Neural progenitor cell (in vitro differentiated cells): ENCODE measurements at regions not wholly inside any gene's neighbourhood (a gene's known extent, or its start where the extent isn't known, plus 50 kb on each side); places are given as distances from the start of the nearest gene placed in this dataset.

ENCODE experiments used
- DNase-seq: peaks from one replicate; pipeline ENCODE4 v3.0.0-alpha.2; 2016; ENCODE audit warnings: low spot score
- H2AFZ ChIP-seq: fragments of 200-600 bp; sonication (generic); replicated peaks from 2 replicates; pipeline ENCODE4 v1.6.1; 2016; ENCODE audit warnings: antibody characterized with exemption
- H3F3A ChIP-seq: fragments of 200-600 bp; sonication (generic); 2 replicates; pipeline ENCODE4 v1.6.1; 2016; ENCODE audit warnings: antibody characterized with exemption, low read depth
- H3K27ac ChIP-seq: fragments of 200-600 bp; sonication (generic); 2 replicates; pipeline ENCODE4 v1.5.1; 2016; ENCODE audit warnings: mild to moderate bottlenecking
- H3K27me3 ChIP-seq: fragments of 200-600 bp; sonication (generic); 2 replicates; pipeline ENCODE4 v1.6.1; 2016; ENCODE audit warnings: mild to moderate bottlenecking, moderate library complexity
- H3K36me3 ChIP-seq: fragments of 200-600 bp; sonication (generic); 2 replicates; pipeline ENCODE4 v1.5.1; 2016
- H3K4me1 ChIP-seq: fragments of 200-600 bp; sonication (generic); 2 replicates; pipeline ENCODE4 v1.6.1; 2016; ENCODE audit warnings: mixed run types
- H3K4me2 ChIP-seq: fragments of 200-600 bp; sonication (generic); 2 replicates; pipeline ENCODE4 v1.6.1; 2016
- H3K4me3 ChIP-seq: fragments of 200-600 bp; sonication (generic); 2 replicates; pipeline ENCODE4 v1.5.1; 2016
- H3K79me2 ChIP-seq: fragments of 200-600 bp; sonication (generic); 2 replicates; pipeline ENCODE4 v1.6.1; 2016; ENCODE audit warnings: low read depth
- H3K9ac ChIP-seq: fragments of 200-600 bp; sonication (generic); 2 replicates; pipeline ENCODE4 v1.6.1; 2016
- H3K9me3 ChIP-seq: fragments of 200-600 bp; sonication (generic); 2 replicates; pipeline ENCODE4 v1.5.1; 2016; ENCODE audit warnings: low read depth
- H4K20me1 ChIP-seq: fragments of 200-600 bp; sonication (generic); 2 replicates; pipeline ENCODE4 v1.6.1; 2016; ENCODE audit warnings: low read depth
- H3K27ac Mint-ChIP-seq: 3 replicates; pipeline ENCODE4 v1.8.0; 2021; ENCODE audit warnings: mixed read lengths
- H3K27me3 Mint-ChIP-seq: 2 replicates; pipeline ENCODE4 v1.8.0; 2022; ENCODE audit warnings: low read depth, mild to moderate bottlenecking, inconsistent platforms, moderate library complexity, mixed read lengths; ENCODE audit not compliant: insufficient read depth
- H3K36me3 Mint-ChIP-seq: 3 replicates; pipeline ENCODE4 v1.8.0; 2021; ENCODE audit warnings: mixed read lengths
- H3K4me1 Mint-ChIP-seq: 3 replicates; pipeline ENCODE4 v1.8.0; 2021; ENCODE audit warnings: mixed read lengths
- H3K4me3 Mint-ChIP-seq: 3 replicates; pipeline ENCODE4 v1.8.0; 2021; ENCODE audit warnings: mild to moderate bottlenecking, moderate library complexity, mixed read lengths
- H3K9me3 Mint-ChIP-seq: 3 replicates; pipeline ENCODE4 v1.8.0; 2020; ENCODE audit warnings: mixed read lengths
- CTCF ChIP-seq: fragments of 200-600 bp; sonication (generic); IDR thresholded peaks from 2 replicates; pipeline ENCODE4 v1.5.1; 2017; ENCODE audit warnings: antibody characterized with exemption, mild to moderate bottlenecking
- EZH2 ChIP-seq: fragments of 200-600 bp; sonication (generic); IDR thresholded peaks from 2 replicates; pipeline ENCODE4 v1.6.1; 2017; ENCODE audit warnings: antibody characterized with exemption, mild to moderate bottlenecking, moderate library complexity
- EZH2phosphoT487 ChIP-seq: fragments of 200-600 bp; sonication (generic); IDR thresholded peaks from 2 replicates; pipeline ENCODE4 v1.6.1; 2017; ENCODE audit warnings: antibody characterized with exemption

DNA sequence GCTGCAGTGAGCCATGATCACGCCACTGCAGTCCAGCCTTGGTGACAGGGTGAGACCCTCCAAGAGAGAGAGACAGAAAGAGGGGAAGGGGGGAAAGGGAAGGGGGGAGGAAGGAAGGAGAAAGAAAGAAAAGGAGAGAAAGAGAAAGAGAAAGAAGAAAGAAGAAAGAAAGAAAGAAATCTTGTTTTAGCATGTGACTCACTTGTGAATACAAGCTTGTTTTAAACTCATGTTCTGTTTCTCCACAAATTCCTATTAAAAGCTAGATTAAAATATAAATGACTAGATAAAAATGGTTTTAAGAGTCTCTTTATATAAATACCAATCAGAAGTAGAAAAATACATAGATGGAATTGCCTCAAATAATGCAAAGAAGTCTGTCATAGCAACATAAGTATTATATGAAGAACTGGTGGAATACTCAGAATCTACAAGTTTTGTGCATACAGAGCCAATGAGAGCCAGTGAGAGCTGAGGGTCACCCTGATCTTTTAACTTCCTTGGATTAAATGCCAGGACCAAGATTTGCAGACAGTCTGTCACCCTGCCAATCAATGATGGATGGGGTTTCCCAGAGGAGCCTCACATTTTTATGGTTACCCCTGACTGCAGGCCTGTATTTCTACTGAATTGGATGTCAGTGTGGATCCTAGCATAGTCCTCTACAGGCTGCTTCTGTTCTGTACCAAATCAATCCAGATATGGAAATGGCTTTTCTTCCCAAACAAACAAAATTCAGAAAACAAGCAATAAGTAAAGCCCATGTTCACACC is 50.8 kb upstream of the LY86 start:
- Mint-ChIP-seq H3K4me1 (no peaks in the 10 kb centered on the region), H3K27me3 (no peaks in the 10 kb centered on the region), H3K9me3 (peaks cover 5% of the 10 kb centered on the region), H3K36me3 (no peaks in the 10 kb centered on the region), H3K27ac (no peak overlapping the region), H3K4me3 (no peak overlapping the region)
- Histone ChIP-seq H3K4me1 (no peaks in the 10 kb centered on the region), H3K79me2 (no peaks in the 10 kb centered on the region), H3K9me3 (no peaks in the 10 kb centered on the region), H3K4me2 (no peak overlapping the region), H2AFZ (no peak overlapping the region), H3K9ac (no peak overlapping the region), H3K27me3 (peaks cover 6% of the 10 kb centered on the region), H3K27ac (no peak overlapping the region), H3K4me3 (no peak overlapping the region), H3F3A (no peaks in the 10 kb centered on the region), H3K36me3 (no peaks in the 10 kb centered on the region), H4K20me1 (no peaks in the 10 kb centered on the region)
- no peak for DNase-seq
- TF ChIP-seq EZH2phosphoT487 (no peak), CTCF (no peak), EZH2 (no peak)

- H3K9me3 Mint-ChIP-seq, result peaks cover 7% of the 10 kb centered on the region
- no peaks in the 10 kb centered on the region for H3K36me3 Mint-ChIP-seq
- H3K27me3 Mint-ChIP-seq, result no peaks in the 10 kb centered on the region
- Histone ChIP-seq H3K36me3 (no peaks in the 10 kb centered on the region), H3K79me2 (no peaks in the 10 kb centered on the region), H3K4me2 (no peak overlapping the region), H3K27ac (no peak overlapping the region), H3K9ac (no peak overlapping the region), H4K20me1 (no peaks in the 10 kb centered on the region), H3K4me1 (no peaks in the 10 kb centered on the region), H3F3A (no peaks in the 10 kb centered on the region), H3K27me3 (peaks cover 6% of the 10 kb centered on the region), H3K9me3 (no peaks in the 10 kb centered on the region), H3K4me3 (no peak overlapping the region), H2AFZ (no peak overlapping the region)
- no peak for TF ChIP-seq CTCF
- no peak for TF ChIP-seq EZH2
- TF ChIP-seq EZH2phosphoT487, result no peak
- no peak overlapping the region for H3K27ac Mint-ChIP-seq
- H3K4me3 Mint-ChIP-seq, result no peak overlapping the region
- DNase-seq, result no peak
- H3K4me1 Mint-ChIP-seq, result no peaks in the 10 kb centered on the region
These were observed 50.3 kb upstream of the LY86 start for GRCh38 chr6:6538261-6538660.
